Adrenal gland (tissue), 9 donors: ENCODE measurements at regions not wholly inside any gene's neighbourhood (a gene's known extent, or its start where the extent isn't known, plus 50 kb on each side); places are given as distances from the start of the nearest gene placed in this dataset.

Experiments
- DNase-seq, 7 donors: peaks; one replicate each; pipeline ENCODE4 v3.0.0-alpha.2; 2019 to 2020
- H3K27ac ChIP-seq, 5 donors: fragments of 200-600 bp; sonication (generic) in 4 of 5; 1 replicate in 3 of 5; 2 replicates in 2 of 5; pipeline versions ENCODE4 v1.5.1 to v1.8.0; 2016 to 2020; ENCODE audit warnings: mild to moderate bottlenecking in 1 of 5
- H3K27me3 ChIP-seq: fragments of 200-600 bp; 2 replicates; pipeline ENCODE4 v1.8.0; 2021
- H3K36me3 ChIP-seq, 2 donors: fragments of 200-600 bp; replicated peaks in 1 of 2; 1 replicate in 1 of 2; 2 replicates in 1 of 2; pipeline versions ENCODE4 v1.5.1 to v1.8.0; 2018 to 2022
- H3K4me1 ChIP-seq, 2 donors: fragments of 200-600 bp; replicated peaks in 1 of 2; 1 replicate in 1 of 2; 2 replicates in 1 of 2; pipeline versions ENCODE4 v1.5.1 to v1.8.0; 2018 to 2021
- H3K4me3 ChIP-seq, 4 donors: fragments of 200-600 bp; sonication (generic) in 3 of 4; one replicate each; pipeline ENCODE4 v1.5.1; 2016 to 2018
- H3K9me3 ChIP-seq, 3 donors: fragments of 200-600 bp; sonication (generic) in 1 of 3; replicated peaks in 1 of 3; 1 replicate in 2 of 3; 2 replicates in 1 of 3; pipeline versions ENCODE4 v1.5.1 to v1.8.0; 2016 to 2021
- POLR2A ChIP-seq, 2 donors: fragments of 450-650 bp; IDR thresholded peaks; one replicate each; pipeline ENCODE4 v1.6.1; 2017; ENCODE audit warnings: antibody characterized with exemption in 2 of 2, mild to moderate bottlenecking in 2 of 2, moderate library complexity in 1 of 2
- WGBS, 4 donors: extraction: QIAGEN DNeasy Blood & Tissue Kit in 2 of 4; methylation state at CpG; one replicate each; pipeline versions ENCODE4 v1.1.5 to v1.1.7; 2013 to 2017; 5-methylcytosine and 5-hydroxymethylcytosine counted together
- intact Hi-C, 2 donors: fragments of 100-400 bp; cut with DNase I; formaldehyde crosslinking; loops; one replicate each; pipeline versions ENCODE4 v1.14.1 to v1.15.0; 2022 to 2023
- TF ChIP-seq, protein P1 (sequence below), 6 experiments: fragments of 450-650 bp in 4 of 6; fragments of 200-600 bp in 2 of 6; sonication (generic) in 1 of 6; IDR thresholded peaks; 1 replicate in 5 of 6; 2 replicates in 1 of 6; pipeline versions ENCODE4 v1.5.1 to v1.8.0; 2016 to 2021; ENCODE audit warnings: antibody characterized with exemption in 6 of 6, mild to moderate bottlenecking in 2 of 6, moderate library complexity in 1 of 6
- donor health status: healthy with polysubstance abuse.
- donor health status: Bipolar disorder and iron deficiency.
- donor health status: DM: yes; HTN: yes; CAD: no.
- donor health status: DM: no; HTN: no; CAD: no.
- donor health status: DM: no; HTN: no; CAD: no.

DNA sequence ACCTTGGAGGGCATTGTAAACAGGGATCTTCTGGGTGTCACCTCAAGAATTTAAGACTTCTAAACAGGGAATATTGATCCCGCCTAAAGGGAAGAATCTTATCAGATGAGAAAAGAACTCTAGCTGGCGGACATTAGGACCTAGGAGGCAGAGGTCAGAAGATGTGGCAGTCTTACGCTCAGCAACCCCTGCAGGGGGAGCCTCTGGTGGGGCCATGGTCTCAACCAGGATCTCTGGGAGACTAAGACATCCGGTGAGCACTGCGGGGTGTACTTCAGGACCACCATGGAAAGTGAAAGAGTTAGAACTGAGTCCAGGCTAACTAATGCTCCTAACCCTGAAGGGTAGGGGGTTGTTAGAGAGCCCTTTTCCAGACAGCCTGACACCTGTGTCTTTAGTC lies 295.2 kb downstream of the VGLL3 start:
- H3K27me3 ChIP-seq = no peaks in the 10 kb centered on the region
- 71 to 79% (median 77%) methylated on average over 5 of the region's 5 CpGs for WGBS, 4 donors

DNA sequence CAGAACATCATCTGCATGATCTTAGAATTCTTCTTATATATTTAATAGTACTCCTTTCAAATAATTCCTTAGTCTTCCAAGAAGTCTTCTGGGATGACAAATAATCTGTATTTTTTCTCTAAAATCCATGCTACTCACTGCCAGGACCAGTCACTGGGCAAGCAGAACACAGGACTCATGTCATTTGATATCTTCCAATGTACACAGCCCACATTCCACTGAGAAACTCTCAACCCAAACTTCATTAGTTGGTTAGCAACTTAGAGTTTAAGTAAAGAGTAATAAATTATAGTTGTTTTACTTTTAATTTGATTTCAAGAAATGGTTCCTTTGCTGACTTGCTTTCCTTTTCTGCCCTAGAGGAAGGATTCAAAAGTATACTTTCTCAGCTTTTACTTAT lies 317.0 kb downstream of the VGLL3 start:
- H3K4me1 ChIP-seq = no peaks in the 10 kb centered on the region
- no peaks in the 10 kb centered on the region for H3K27me3 ChIP-seq
- intact Hi-C loops = no loop called here
- DNase-seq = no peak
- no peak overlapping the region for H3K27ac ChIP-seq
- no peak overlapping the region for H3K4me3 ChIP-seq
- no peaks in the 10 kb centered on the region for H3K36me3 ChIP-seq
- TF ChIP-seq, protein P1, sequence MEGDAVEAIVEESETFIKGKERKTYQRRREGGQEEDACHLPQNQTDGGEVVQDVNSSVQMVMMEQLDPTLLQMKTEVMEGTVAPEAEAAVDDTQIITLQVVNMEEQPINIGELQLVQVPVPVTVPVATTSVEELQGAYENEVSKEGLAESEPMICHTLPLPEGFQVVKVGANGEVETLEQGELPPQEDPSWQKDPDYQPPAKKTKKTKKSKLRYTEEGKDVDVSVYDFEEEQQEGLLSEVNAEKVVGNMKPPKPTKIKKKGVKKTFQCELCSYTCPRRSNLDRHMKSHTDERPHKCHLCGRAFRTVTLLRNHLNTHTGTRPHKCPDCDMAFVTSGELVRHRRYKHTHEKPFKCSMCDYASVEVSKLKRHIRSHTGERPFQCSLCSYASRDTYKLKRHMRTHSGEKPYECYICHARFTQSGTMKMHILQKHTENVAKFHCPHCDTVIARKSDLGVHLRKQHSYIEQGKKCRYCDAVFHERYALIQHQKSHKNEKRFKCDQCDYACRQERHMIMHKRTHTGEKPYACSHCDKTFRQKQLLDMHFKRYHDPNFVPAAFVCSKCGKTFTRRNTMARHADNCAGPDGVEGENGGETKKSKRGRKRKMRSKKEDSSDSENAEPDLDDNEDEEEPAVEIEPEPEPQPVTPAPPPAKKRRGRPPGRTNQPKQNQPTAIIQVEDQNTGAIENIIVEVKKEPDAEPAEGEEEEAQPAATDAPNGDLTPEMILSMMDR (IDR thresholded peaks at IDR 0.05) = no peak
- no peak for TF ChIP-seq POLR2A (IDR thresholded peaks at IDR 0.05)
- H3K9me3 ChIP-seq = no peaks in the 10 kb centered on the region

More for the DNA sequence above, 295.2 kb downstream of the VGLL3 start:
- intact Hi-C loops = no loop called here
- no peaks in the 10 kb centered on the region for H3K9me3 ChIP-seq
- H3K36me3 ChIP-seq = no peaks in the 10 kb centered on the region
- TF ChIP-seq, protein P1 (IDR thresholded peaks at IDR 0.05) = no peak
- TF ChIP-seq POLR2A (IDR thresholded peaks at IDR 0.05) = no peak
- DNase-seq = no peak
- H3K27ac ChIP-seq = no peak overlapping the region
- H3K4me3 ChIP-seq = no peak overlapping the region
- no peaks in the 10 kb centered on the region for H3K4me1 ChIP-seq

DNA sequence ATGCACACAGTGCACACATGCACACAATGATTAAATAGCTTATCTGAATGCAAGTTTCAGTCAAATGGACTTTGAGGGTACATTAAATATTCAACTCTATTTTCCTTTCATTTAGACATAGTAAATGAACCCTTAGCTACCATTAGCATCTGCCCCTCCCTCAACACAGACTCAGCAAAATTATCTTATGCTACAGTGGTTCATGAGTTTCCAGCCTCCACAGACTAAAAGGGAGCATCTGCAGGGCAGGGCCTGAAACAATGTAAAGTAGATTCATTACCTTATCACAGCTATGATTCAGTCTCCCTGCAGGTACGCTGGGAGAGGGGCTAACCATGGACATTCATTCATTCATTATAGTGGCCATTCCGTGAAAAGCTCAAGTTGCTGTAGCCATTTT lies 329.1 kb downstream of the VGLL3 start:
- WGBS, 4 donors = 62 to 85% (median 70%) methylated on average over 2 of the region's 2 CpGs
- intact Hi-C loops = no loop called here

DNA sequence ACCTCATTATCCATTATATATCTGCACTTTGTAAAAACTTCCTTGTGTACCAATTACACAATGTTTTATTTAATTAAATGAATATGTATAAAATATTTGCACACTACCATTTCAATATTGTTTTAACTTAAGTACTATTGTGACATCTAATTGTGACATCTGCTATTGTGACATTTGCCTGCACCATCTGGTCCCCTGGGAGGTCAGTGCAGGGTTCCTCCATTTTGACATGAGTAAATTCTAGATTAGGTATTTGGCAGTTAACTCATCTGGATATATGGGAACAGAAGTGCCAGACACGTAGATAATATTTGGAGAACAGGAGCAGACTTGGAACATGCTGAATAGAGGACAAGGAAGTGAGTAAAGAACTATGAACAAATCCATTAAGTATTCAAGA lies 332.1 kb downstream of the VGLL3 start:
- Histone ChIP-seq H3K27me3 (no peaks in the 10 kb centered on the region), H3K27ac (no peak overlapping the region), H3K4me1 (no peaks in the 10 kb centered on the region), H3K4me3 (no peak overlapping the region), H3K9me3 (no peaks in the 10 kb centered on the region), H3K36me3 (no peaks in the 10 kb centered on the region)
- DNase-seq = no peak
- intact Hi-C loops = no loop called here
- TF ChIP-seq, protein P1 (IDR thresholded peaks at IDR 0.05) = no peak
- no peak for TF ChIP-seq POLR2A (IDR thresholded peaks at IDR 0.05)
- WGBS, 4 donors = 41 to 52% (median 48%) methylated on average over 1 of the region's 1 CpG

More for the DNA sequence above, 329.1 kb downstream of the VGLL3 start:
- Histone ChIP-seq H3K27me3 (no peaks in the 10 kb centered on the region), H3K4me3 (no peak overlapping the region), H3K4me1 (no peaks in the 10 kb centered on the region), H3K36me3 (no peaks in the 10 kb centered on the region), H3K9me3 (no peaks in the 10 kb centered on the region), H3K27ac (no peak overlapping the region)
- DNase-seq = no peak
- no peak for TF ChIP-seq POLR2A (IDR thresholded peaks at IDR 0.05)
- TF ChIP-seq, protein P1 (IDR thresholded peaks at IDR 0.05) = no peak
